ENCODE measurements at regions not wholly inside any gene's neighbourhood (a gene's known extent, or its start where the extent isn't known, plus 50 kb on each side); places are given as distances from the start of the nearest gene placed in this dataset.

DNA sequence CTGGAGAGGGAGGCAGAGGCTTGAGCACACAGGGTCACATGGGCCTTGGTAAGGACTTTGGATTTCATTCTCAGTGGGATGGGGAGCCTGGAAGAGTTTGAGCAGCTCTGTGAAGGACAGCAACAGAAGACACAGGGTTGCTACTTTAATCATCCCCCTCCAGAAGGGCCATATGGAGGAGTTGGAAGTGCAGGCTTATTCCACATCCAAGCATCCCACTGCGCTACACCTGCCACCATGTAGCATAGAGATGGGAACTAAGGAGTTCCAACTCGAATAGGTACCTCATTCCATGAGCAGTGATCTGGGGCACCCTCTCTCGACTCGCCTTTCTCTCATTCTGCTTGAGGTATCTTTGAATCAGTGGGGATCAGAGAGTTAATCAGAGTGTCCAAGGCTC is 54.0 kb upstream of the CTTNBP2NL start (continued):
- TF ChIP-seq, protein P1, sequence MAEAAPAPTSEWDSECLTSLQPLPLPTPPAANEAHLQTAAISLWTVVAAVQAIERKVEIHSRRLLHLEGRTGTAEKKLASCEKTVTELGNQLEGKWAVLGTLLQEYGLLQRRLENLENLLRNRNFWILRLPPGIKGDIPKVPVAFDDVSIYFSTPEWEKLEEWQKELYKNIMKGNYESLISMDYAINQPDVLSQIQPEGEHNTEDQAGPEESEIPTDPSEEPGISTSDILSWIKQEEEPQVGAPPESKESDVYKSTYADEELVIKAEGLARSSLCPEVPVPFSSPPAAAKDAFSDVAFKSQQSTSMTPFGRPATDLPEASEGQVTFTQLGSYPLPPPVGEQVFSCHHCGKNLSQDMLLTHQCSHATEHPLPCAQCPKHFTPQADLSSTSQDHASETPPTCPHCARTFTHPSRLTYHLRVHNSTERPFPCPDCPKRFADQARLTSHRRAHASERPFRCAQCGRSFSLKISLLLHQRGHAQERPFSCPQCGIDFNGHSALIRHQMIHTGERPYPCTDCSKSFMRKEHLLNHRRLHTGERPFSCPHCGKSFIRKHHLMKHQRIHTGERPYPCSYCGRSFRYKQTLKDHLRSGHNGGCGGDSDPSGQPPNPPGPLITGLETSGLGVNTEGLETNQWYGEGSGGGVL (CRISPR knock-in tag; IDR thresholded peaks at IDR 0.05) = no peak
- TF ChIP-seq SIN3B (IDR thresholded peaks at IDR 0.05; ENCODE audit: low read depth) (no peak), KDM1A (IDR thresholded peaks at IDR 0.05) (no peak), U2AF2 (optimal IDR thresholded peaks at IDR 0.05; ENCODE audit: low read depth, low read length) (no peak)
- TF ChIP-seq, protein P2, sequence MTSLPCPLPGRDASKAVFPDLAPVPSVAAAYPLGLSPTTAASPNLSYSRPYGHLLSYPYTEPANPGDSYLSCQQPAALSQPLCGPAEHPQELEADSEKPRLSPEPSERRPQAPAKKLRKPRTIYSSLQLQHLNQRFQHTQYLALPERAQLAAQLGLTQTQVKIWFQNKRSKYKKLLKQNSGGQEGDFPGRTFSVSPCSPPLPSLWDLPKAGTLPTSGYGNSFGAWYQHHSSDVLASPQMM (CRISPR knock-in tag; IDR thresholded peaks at IDR 0.05) = no peak
- TF ChIP-seq, protein P3, sequence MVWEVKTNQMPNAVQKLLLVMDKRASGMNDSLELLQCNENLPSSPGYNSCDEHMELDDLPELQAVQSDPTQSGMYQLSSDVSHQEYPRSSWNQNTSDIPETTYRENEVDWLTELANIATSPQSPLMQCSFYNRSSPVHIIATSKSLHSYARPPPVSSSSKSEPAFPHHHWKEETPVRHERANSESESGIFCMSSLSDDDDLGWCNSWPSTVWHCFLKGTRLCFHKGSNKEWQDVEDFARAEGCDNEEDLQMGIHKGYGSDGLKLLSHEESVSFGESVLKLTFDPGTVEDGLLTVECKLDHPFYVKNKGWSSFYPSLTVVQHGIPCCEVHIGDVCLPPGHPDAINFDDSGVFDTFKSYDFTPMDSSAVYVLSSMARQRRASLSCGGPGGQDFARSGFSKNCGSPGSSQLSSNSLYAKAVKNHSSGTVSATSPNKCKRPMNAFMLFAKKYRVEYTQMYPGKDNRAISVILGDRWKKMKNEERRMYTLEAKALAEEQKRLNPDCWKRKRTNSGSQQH (CRISPR knock-in tag; IDR thresholded peaks at IDR 0.05) = no peak

DNA sequence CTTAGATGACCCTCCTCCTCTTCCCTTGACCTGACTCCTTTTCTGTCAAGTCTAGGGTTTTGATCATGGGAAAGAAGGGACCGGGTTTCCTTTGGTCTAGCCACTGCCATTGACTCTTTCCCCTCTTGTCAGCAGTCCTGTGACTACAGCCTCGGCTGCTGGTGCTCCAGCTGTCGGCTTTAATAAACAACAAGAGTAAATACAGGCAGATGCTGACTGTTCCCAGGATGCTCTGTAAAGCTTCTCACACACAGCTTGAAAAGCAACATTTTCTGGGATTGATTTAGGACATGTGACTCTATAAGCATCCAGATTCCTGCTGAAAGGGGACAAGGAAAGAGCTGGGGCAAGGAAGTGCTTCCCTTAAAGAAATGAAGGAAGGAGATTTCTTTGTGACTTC is 53.5 kb upstream of the CTTNBP2NL start:
- no peaks in the 10 kb centered on the region for H3K36me3 ChIP-seq (ENCODE audit: control insufficient read depth, insufficient read depth, low read length)
- in situ Hi-C loops (cut with MboI) = loop anchor here (25.0 kb wide), 1 partner anchor 855 kb away; no protein-coding TSS in a partner anchor
- CTCF ChIA-PET (ENCODE audit: low intra/inter-chr PET ratio) = no interaction called here
- TF ChIP-seq EGR1 (conservative IDR thresholded peaks at IDR 0.05) (no peak), ZNF311 (CRISPR knock-in tag; IDR thresholded peaks at IDR 0.05) (no peak), CEBPB (tag; IDR thresholded peaks at IDR 0.05) (no peak), NR3C1 (CRISPR knock-in tag; IDR thresholded peaks at IDR 0.05) (no peak), TRIM24 (IDR thresholded peaks at IDR 0.05) (no peak), NR2C1 (IDR thresholded peaks at IDR 0.05) (no peak), NR2C1 (tag; IDR thresholded peaks at IDR 0.05) (no peak), MXI1 (IDR thresholded peaks at IDR 0.05; ENCODE audit: low read depth, low read length) (no peak), XRCC4 (IDR thresholded peaks at IDR 0.05; ENCODE audit: extremely low read depth, insufficient read depth, insufficient read length) (no peak), ZNF445 (CRISPR knock-in tag; IDR thresholded peaks at IDR 0.05; ENCODE audit: low read depth) (no peak), OTX1 (CRISPR knock-in tag; IDR thresholded peaks at IDR 0.05) (no peak)
- TF ChIP-seq, protein P4, sequence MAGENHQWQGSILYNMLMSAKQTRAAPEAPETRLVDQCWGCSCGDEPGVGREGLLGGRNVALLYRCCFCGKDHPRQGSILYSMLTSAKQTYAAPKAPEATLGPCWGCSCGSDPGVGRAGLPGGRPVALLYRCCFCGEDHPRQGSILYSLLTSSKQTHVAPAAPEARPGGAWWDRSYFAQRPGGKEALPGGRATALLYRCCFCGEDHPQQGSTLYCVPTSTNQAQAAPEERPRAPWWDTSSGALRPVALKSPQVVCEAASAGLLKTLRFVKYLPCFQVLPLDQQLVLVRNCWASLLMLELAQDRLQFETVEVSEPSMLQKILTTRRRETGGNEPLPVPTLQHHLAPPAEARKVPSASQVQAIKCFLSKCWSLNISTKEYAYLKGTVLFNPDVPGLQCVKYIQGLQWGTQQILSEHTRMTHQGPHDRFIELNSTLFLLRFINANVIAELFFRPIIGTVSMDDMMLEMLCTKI (IDR thresholded peaks at IDR 0.05; ENCODE audit: partially characterized antibody) = no peak

More for the DNA sequence above, 53.5 kb upstream of the CTTNBP2NL start:
- Histone ChIP-seq H3K9ac (ENCODE audit: insufficient read depth in 1 of 2, low read depth in 2 of 2, low read length in 2 of 2) (no peak overlapping the region), H3K9me1 (ENCODE audit: control insufficient read depth, insufficient read depth, low read length) (no peaks in the 10 kb centered on the region), H2AFZ (ENCODE audit: low read depth, low read length) (no peak overlapping the region), H3K4me2 (ENCODE audit: insufficient read depth, low read length) (no peak overlapping the region), H3K4me3 (no peak overlapping the region), H3K4me1 (replicated peaks in 1 of 2; ENCODE audit: control insufficient read depth in 2 of 2, insufficient read depth in 2 of 2, low read length in 2 of 2) (no peaks in the 10 kb centered on the region), H3K79me2 (ENCODE audit: control insufficient read depth, insufficient read depth, low read length) (no peaks in the 10 kb centered on the region), H3K27me3 (ENCODE audit: control insufficient read depth in 2 of 2, insufficient read depth in 2 of 2, low read length in 2 of 2) (peaks cover 4 to 13% of the 10 kb centered on the region in 2 experiments; a peak in 3 of 5 replicates), H3K9me3 (replicated peaks; ENCODE audit: control insufficient read depth, insufficient read depth, low read depth, low read length) (no peaks in the 10 kb centered on the region), H3K27ac (ENCODE audit: extremely low read depth, low read depth, low read length) (no peak overlapping the region), H4K20me1 (replicated peaks; ENCODE audit: control insufficient read depth, insufficient read depth, low read length) (no peaks in the 10 kb centered on the region)
- no TSS peak for BruUV-seq (replicated peaks)
- WGBS (ENCODE audit: insufficient coverage, low coverage, missing lambda C conversion rate) = 0% methylated on average over 3 of the region's 3 CpGs
- FAIRE-seq (no peak), DNase-seq (ENCODE audit: extremely low read depth in 1 of 4, low spot score in 3 of 4) (no peak), ATAC-seq (no peak)
- POLR2A ChIA-PET = interaction anchor here (0.8 kb wide), 1 partner anchor 150 kb away, joined by 3 read pairs; no protein-coding TSS in a partner anchor
- intact Hi-C loops (cut with micrococcal nuclease) = no loop called here

Data from K562 (cell line).